H1 (cell line): ENCODE measurements at regions not wholly inside any gene's neighbourhood (a gene's known extent, or its start where the extent isn't known, plus 50 kb on each side); places are given as distances from the start of the nearest gene placed in this dataset.

Experiments used
- CTCF ChIA-PET: fragments of 300-600 bp; sonication (Branson Sonifier 250); formaldehyde crosslinking; loops from one replicate; lab custom pipeline; 2021; ENCODE audit not compliant: partially characterized antibody; lab: Charles Lee
- POLR2A ChIA-PET: fragments of 300-600 bp; sonication (Branson Sonifier 250); formaldehyde crosslinking; loops from one replicate; lab custom pipeline; 2021; ENCODE audit warnings: inconsistent platforms; ENCODE audit not compliant: partially characterized antibody; lab: Charles Lee
- DNase-seq, 2 experiments: peaks; one replicate each; pipeline versions ENCODE4 v3.0.0 to v3.0.0-alpha.2; 2010 to 2022; ENCODE audit warnings: low spot score in 2 of 2, low read depth in 1 of 2, mixed read lengths in 1 of 2
- FAIRE-seq: peaks from 2 replicates; lab custom pipeline; 2011; peaks lifted over from hg19 to GRCh38; lab: Jason Lieb, UNC
- H2AFZ ChIP-seq: 2 replicates; pipeline ENCODE4 v1.8.1; 2012; ENCODE audit warnings: low read length, inconsistent platforms
- H2AK5ac ChIP-seq: 2 replicates; pipeline ENCODE4 v1.6.1; 2013; ENCODE audit warnings: low read depth, low read length
- H2BK120ac ChIP-seq: replicated peaks from 2 replicates; pipeline ENCODE3; 2013; ENCODE audit warnings: low read depth, low read length, inconsistent platforms
- H2BK12ac ChIP-seq: 2 replicates; pipeline ENCODE4 v1.6.1; 2013; ENCODE audit warnings: low read depth, low read length
- H2BK15ac ChIP-seq: 2 replicates; pipeline ENCODE4 v1.6.1; 2013; ENCODE audit warnings: low read length
- H2BK20ac ChIP-seq: 2 replicates; pipeline ENCODE4 v1.6.1; 2013; ENCODE audit warnings: low read length
- H2BK5ac ChIP-seq: 2 replicates; pipeline ENCODE4 v1.6.1; 2013; ENCODE audit warnings: low read depth, low read length
- H3K14ac ChIP-seq: 2 replicates; pipeline ENCODE4 v1.6.1; 2013; ENCODE audit warnings: inconsistent platforms; ENCODE audit not compliant: insufficient read length
- H3K18ac ChIP-seq: 2 replicates; pipeline ENCODE4 v1.6.1; 2013; ENCODE audit warnings: low read length; ENCODE audit errors: extremely low read depth
- H3K23ac ChIP-seq: 2 replicates; pipeline ENCODE4 v1.6.1; 2013; ENCODE audit warnings: inconsistent platforms; ENCODE audit not compliant: insufficient read length
- H3K23me2 ChIP-seq: 2 replicates; pipeline ENCODE4 v1.6.1; 2013; ENCODE audit warnings: low read depth, low read length
- H3K27ac ChIP-seq: 2 replicates; pipeline ENCODE4 v1.6.1; 2011; ENCODE audit warnings: low read depth, low read length, inconsistent platforms
- H3K27me3 ChIP-seq, 4 experiments: replicated peaks in 1 of 4; 1 replicate in 1 of 4; 2 replicates in 3 of 4; pipeline versions ENCODE4 v1.6.1 to v1.8.1; 2011 to 2013; ENCODE audit warnings: low read length in 3 of 4, mild to moderate bottlenecking in 3 of 4, inconsistent platforms in 2 of 4, mixed read lengths in 2 of 4, moderate library complexity in 1 of 4; ENCODE audit not compliant: control insufficient read depth in 3 of 4, insufficient read depth in 3 of 4; ENCODE audit errors: extremely low read depth in 1 of 4
- H3K36me3 ChIP-seq, 4 experiments: 2 replicates each; pipeline versions ENCODE4 v1.6.1 to v1.8.1; 2011 to 2013; ENCODE audit warnings: mild to moderate bottlenecking in 4 of 4, low read length in 3 of 4, moderate library complexity in 2 of 4, control low read depth in 1 of 4, inconsistent platforms in 1 of 4; ENCODE audit not compliant: insufficient read depth in 4 of 4, control insufficient read depth in 2 of 4
- H3K4ac ChIP-seq: replicated peaks from 2 replicates; pipeline ENCODE3; 2013; ENCODE audit warnings: low read length, low read depth, mixed read lengths, inconsistent platforms; ENCODE audit not compliant: insufficient read length
- H3K4me1 ChIP-seq, 4 experiments: replicated peaks in 1 of 4; 1 replicate in 1 of 4; 2 replicates in 3 of 4; pipeline versions ENCODE4 v1.6.1 to v1.8.1; 2011 to 2013; ENCODE audit warnings: low read length in 3 of 4, inconsistent platforms in 2 of 4, mixed read lengths in 1 of 4; ENCODE audit not compliant: insufficient read depth in 4 of 4, control insufficient read depth in 3 of 4
- H3K4me2 ChIP-seq, 2 experiments: 2 replicates each; pipeline versions ENCODE4 v1.6.1 to v1.8.1; 2011 to 2013; ENCODE audit warnings: low read depth in 2 of 2, low read length in 2 of 2, control low read depth in 1 of 2, inconsistent platforms in 1 of 2, mild to moderate bottlenecking in 1 of 2; ENCODE audit not compliant: insufficient read depth in 1 of 2
- H3K4me3 ChIP-seq, 4 experiments: fragments of 200-600, 300-600 bp in 1 of 4; sonication (generic), shearing (Covaris generic), sonication (Bioruptor Twin) in 1 of 4; 2 replicates each; pipeline versions ENCODE4 v1.5.1 to v1.8.1; 2011 to 2016; ENCODE audit warnings: low read length in 4 of 4, low read depth in 3 of 4, control low read depth in 2 of 4, inconsistent platforms in 2 of 4, mild to moderate bottlenecking in 2 of 4, mixed read lengths in 1 of 4, moderate library complexity in 1 of 4; ENCODE audit not compliant: insufficient read depth in 2 of 4; ENCODE audit errors: extremely low read depth in 1 of 4
- H3K56ac ChIP-seq: replicated peaks from 2 replicates; pipeline ENCODE3; 2013; ENCODE audit warnings: low read depth, mild to moderate bottlenecking, mixed read lengths, low read length, inconsistent platforms; ENCODE audit not compliant: insufficient read length
- H3K79me1 ChIP-seq: 2 replicates; pipeline ENCODE4 v1.6.1; 2013; ENCODE audit warnings: low read depth, low read length, control low read depth
- H3K79me2 ChIP-seq, 2 experiments: 2 replicates each; pipeline versions ENCODE4 v1.6.1 to v1.8.1; 2012 to 2013; ENCODE audit warnings: low read length in 2 of 2, mild to moderate bottlenecking in 2 of 2, inconsistent platforms in 1 of 2; ENCODE audit not compliant: insufficient read depth in 2 of 2, control insufficient read depth in 1 of 2
- H3K9ac ChIP-seq, 4 experiments: replicated peaks in 1 of 4; 1 replicate in 1 of 4; 2 replicates in 3 of 4; pipeline versions ENCODE4 v1.6.1 to v1.8.1; 2011 to 2013; ENCODE audit warnings: low read depth in 3 of 4, low read length in 3 of 4, control low read depth in 2 of 4, mild to moderate bottlenecking in 2 of 4, moderate library complexity in 2 of 4, inconsistent platforms in 1 of 4; ENCODE audit errors: extremely low read depth in 1 of 4
- H3K9me3 ChIP-seq, 2 experiments: 2 replicates each; pipeline versions ENCODE4 v1.6.1 to v1.8.1; 2012 to 2013; ENCODE audit warnings: mild to moderate bottlenecking in 2 of 2, moderate library complexity in 2 of 2, control low read depth in 1 of 2, inconsistent platforms in 1 of 2, low read depth in 1 of 2, low read length in 1 of 2, mixed read lengths in 1 of 2; ENCODE audit not compliant: insufficient read depth in 2 of 2
- H4K20me1 ChIP-seq, 2 experiments: replicated peaks in 1 of 2; 2 replicates each; pipeline versions ENCODE3 to v1.8.1; 2011 to 2013; ENCODE audit warnings: inconsistent platforms in 2 of 2, low read length in 2 of 2, mild to moderate bottlenecking in 1 of 2; ENCODE audit not compliant: insufficient read depth in 2 of 2, control insufficient read depth in 1 of 2
- H4K5ac ChIP-seq: 2 replicates; pipeline ENCODE4 v1.6.1; 2013; ENCODE audit warnings: low read length, low read depth, mixed read lengths, inconsistent platforms; ENCODE audit not compliant: insufficient read length
- H4K8ac ChIP-seq: 2 replicates; pipeline ENCODE4 v1.8.0; 2013; ENCODE audit warnings: mild to moderate bottlenecking, moderate library complexity, low read length, inconsistent platforms; ENCODE audit not compliant: insufficient read depth; ENCODE audit errors: extremely low read depth
- H4K91ac ChIP-seq: replicated peaks from 2 replicates; pipeline ENCODE3; 2013; ENCODE audit warnings: low read length, mixed read lengths, inconsistent platforms; ENCODE audit not compliant: insufficient read length
- CHD1 ChIP-seq: IDR thresholded peaks from 2 replicates; pipeline ENCODE4 v1.6.1; 2012; ENCODE audit warnings: low read depth, low read length, improper control_type of control experiment
- E2F6 ChIP-seq: IDR thresholded peaks from 2 replicates; pipeline ENCODE4 v1.6.1; 2012; ENCODE audit warnings: inconsistent platforms
- EP300 ChIP-seq, 2 experiments: IDR thresholded peaks; 1 replicate in 1 of 2; 2 replicates in 1 of 2; pipeline ENCODE4 v1.6.1; 2011 to 2012; ENCODE audit warnings: low read depth in 2 of 2, low read length in 2 of 2, mild to moderate bottlenecking in 2 of 2, borderline replicate concordance in 1 of 2, inconsistent platforms in 1 of 2, moderate library complexity in 1 of 2
- GABPA ChIP-seq: IDR thresholded peaks from 2 replicates; pipeline ENCODE4 v1.6.1; 2011; ENCODE audit warnings: mild to moderate bottlenecking, low read length, moderate library complexity, borderline replicate concordance; ENCODE audit not compliant: insufficient read depth
- GTF2F1 ChIP-seq: IDR thresholded peaks from 2 replicates; pipeline ENCODE4 v1.6.1; 2012; ENCODE audit warnings: low read depth, low read length, improper control_type of control experiment, borderline replicate concordance
- JUND ChIP-seq: IDR thresholded peaks from 2 replicates; pipeline ENCODE4 v1.6.1; 2011; ENCODE audit warnings: mild to moderate bottlenecking, improper control_type of control experiment, low read length
- PHF8 ChIP-seq: fragments of 200-600 bp; sonication (generic); conservative IDR thresholded peaks from 2 replicates; pipeline ENCODE4 v1.7.1; 2012; ENCODE audit warnings: low read depth, mild to moderate bottlenecking, inconsistent platforms, low read length, moderate library complexity
- RNF2 ChIP-seq: fragments of 200-900, 300-1000 bp; sonication (generic); IDR thresholded peaks from 2 replicates; pipeline ENCODE4 v1.7.1; 2016; ENCODE audit warnings: borderline replicate concordance, low read depth, mild to moderate bottlenecking, antibody characterized with exemption, low read length; ENCODE audit not compliant: poor library complexity, severe bottlenecking; ENCODE audit errors: missing control alignments
- RXRA ChIP-seq: IDR thresholded peaks from 2 replicates; pipeline ENCODE4 v1.6.1; 2011; ENCODE audit warnings: low read depth, mild to moderate bottlenecking, low read length, moderate library complexity; ENCODE audit not compliant: insufficient read depth
- SAP30 ChIP-seq: fragments of 300-600 bp; sonication (generic); IDR thresholded peaks from 2 replicates; pipeline ENCODE4 v1.7.1; 2012; ENCODE audit warnings: low read length, moderate library complexity, mild to moderate bottlenecking, inconsistent platforms; ENCODE audit not compliant: insufficient read depth, insufficient replicate concordance
- SUZ12 ChIP-seq: fragments of 200-600 bp; sonication (generic); IDR thresholded peaks from 2 replicates; pipeline ENCODE4 v1.6.1; 2012; ENCODE audit warnings: mild to moderate bottlenecking, inconsistent platforms, low read length, moderate library complexity, mixed read lengths
- TAF7 ChIP-seq: optimal IDR thresholded peaks from 2 replicates; pipeline ENCODE3; 2011; ENCODE audit warnings: low read depth, mild to moderate bottlenecking, inconsistent platforms, low read length, moderate library complexity, borderline replicate concordance
- WGBS, 2 experiments: shearing (Covaris generic) in 1 of 2; methylation state at CpG; one replicate each; pipeline versions ENCODE4 v1.1.6 to v1.1.7; 2013 to 2015; ENCODE audit warnings: low lambda C conversion rate in 2 of 2, mixed read lengths in 2 of 2, inconsistent platforms in 1 of 2, low coverage in 1 of 2, missing lambda C conversion rate in 1 of 2; ENCODE audit not compliant: insufficient replicate concordance in 2 of 2, insufficient coverage in 1 of 2, insufficient read length in 1 of 2; ENCODE audit errors: extremely low coverage in 1 of 2, missing lambda C conversion rate in 1 of 2; 5-methylcytosine and 5-hydroxymethylcytosine counted together

- no peak overlapping the region for H3K9ac ChIP-seq
- H3K56ac ChIP-seq, result no peak overlapping the region
- no peak overlapping the region for H2AFZ ChIP-seq
- no peak overlapping the region for H3K14ac ChIP-seq
- no peak overlapping the region for H4K8ac ChIP-seq
- CTCF ChIA-PET, result interaction anchor here (0.7 to 1.8 kb wide), 4 partner anchors 11 to 55 kb away, joined by 3 to 6 read pairs (median 3); no protein-coding TSS in a partner anchor
- no peak overlapping the region for H2BK5ac ChIP-seq
- no peak overlapping the region for H2BK120ac ChIP-seq
- POLR2A ChIA-PET, result no interaction called here
- H3K27me3 ChIP-seq, result no peaks in the 10 kb centered on the region
- no peak overlapping the region for H2BK15ac ChIP-seq
- no peak overlapping the region for H3K4me3 ChIP-seq
- no peaks in the 10 kb centered on the region for H3K79me2 ChIP-seq
- H3K23me2 ChIP-seq, result no peaks in the 10 kb centered on the region
- no peak overlapping the region for H4K91ac ChIP-seq
- H2BK20ac ChIP-seq, result no peak overlapping the region
- 92% methylated on average over 2 of the region's 2 CpGs; no CpG with 5 or more reads in 1 of the 2 experiments for WGBS, 2 experiments
- no peak overlapping the region for H3K4ac ChIP-seq
- FAIRE-seq, result no peak
- DNase-seq, result no peak
- H3K79me1 ChIP-seq, result no peaks in the 10 kb centered on the region; the same call in 1 of the 2 replicates
- H3K4me2 ChIP-seq, result no peak overlapping the region
- no peak overlapping the region for H2AK5ac ChIP-seq
- H3K23ac ChIP-seq, result no peak overlapping the region
- H2BK12ac ChIP-seq, result no peak overlapping the region
- no peak overlapping the region for H3K27ac ChIP-seq
- no peak overlapping the region for H3K18ac ChIP-seq
- no peaks in the 10 kb centered on the region for H3K9me3 ChIP-seq
- peaks cover 0 to 4% (median 0%) of the 10 kb centered on the region in 4 experiments; a peak in 3 of 7 replicates for H3K4me1 ChIP-seq
- H4K20me1 ChIP-seq, result no peaks in the 10 kb centered on the region
- no peaks in the 10 kb centered on the region for H3K36me3 ChIP-seq
- H4K5ac ChIP-seq, result no peak overlapping the region
- TF ChIP-seq EP300 (IDR thresholded peaks at IDR 0.05; ENCODE audit: borderline replicate concordance in 1 of 2, low read depth in 2 of 2, low read length in 2 of 2) (no peak), E2F6 (no peak), GABPA (no peak), PHF8 (no peak), TAF7 (no peak), SAP30 (no peak), CHD1 (no peak), SUZ12 (no peak), RXRA (no peak), GTF2F1 (no peak), RNF2 (no peak), JUND (no peak)
Measured at GRCh38 chr13:52926971-52927370, 78.5 kb upstream of the PCDH8 start.
